ENCODE measurements at regions not wholly inside any gene's neighbourhood (a gene's known extent, or its start where the extent isn't known, plus 50 kb on each side); places are given as distances from the start of the nearest gene placed in this dataset.

DNA sequence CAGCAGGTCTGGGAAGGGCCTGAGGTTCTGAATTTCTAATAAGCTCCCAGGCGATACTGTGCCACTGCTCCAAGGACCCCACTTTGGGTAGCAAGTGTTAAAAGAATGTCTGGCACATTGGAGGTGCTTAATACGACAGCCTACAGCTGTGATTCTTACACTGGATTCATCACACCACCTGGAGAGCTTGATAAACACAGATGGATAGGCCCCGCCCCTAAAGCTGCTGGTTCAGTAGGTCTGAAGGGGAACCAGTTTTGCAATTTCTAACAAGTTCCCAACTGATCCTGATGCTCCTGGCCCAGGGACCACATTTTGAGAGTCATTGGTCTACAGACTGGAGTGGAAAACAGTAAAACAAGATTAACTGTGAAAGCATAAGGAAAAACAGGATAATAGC is 124.8 kb upstream of the ST8SIA2 start:
- ChIA-PET POLR2A (no interaction called here), CTCF (interaction anchor here (0.7 to 1.5 kb wide), 3 partner anchors 179 to 1021 kb away, joined by 3 to 5 read pairs (median 3); no protein-coding TSS in a partner anchor)
- TF ChIP-seq ZNF521 (tag by site-specific recombination; IDR thresholded peaks at IDR 0.05) (no peak), ZNF146 (tag by site-specific recombination; IDR thresholded peaks at IDR 0.05) (no peak), ZNF624 (tag by site-specific recombination; IDR thresholded peaks at IDR 0.05) (no peak), ZNF292 (tag by site-specific recombination; IDR thresholded peaks at IDR 0.05; ENCODE audit: borderline replicate concordance, low read depth) (no peak), ZNF747 (tag by site-specific recombination; IDR thresholded peaks at IDR 0.05) (no peak), ZNF184 (tag by site-specific recombination; IDR thresholded peaks at IDR 0.05) (no peak), ZNF175 (tag by site-specific recombination; IDR thresholded peaks at IDR 0.05) (no peak)
- H3K9me3 ChIP-seq (ENCODE audit: control insufficient read depth, insufficient read depth, low read depth, low read length): no peaks in the 10 kb centered on the region
- H3K27ac ChIP-seq (ENCODE audit: extremely low read depth, low read depth, low read length): no peak overlapping the region
- H3K4me3 ChIP-seq (ENCODE audit: low read depth, low read length): no peak overlapping the region
- no peaks in the 10 kb centered on the region for H3K4me1 ChIP-seq (ENCODE audit: control insufficient read depth, insufficient read depth, low read length)
- H3K36me3 ChIP-seq (ENCODE audit: control insufficient read depth in 2 of 2, insufficient read depth in 1 of 2, low read length in 2 of 2): no peaks in the 10 kb centered on the region

DNA sequence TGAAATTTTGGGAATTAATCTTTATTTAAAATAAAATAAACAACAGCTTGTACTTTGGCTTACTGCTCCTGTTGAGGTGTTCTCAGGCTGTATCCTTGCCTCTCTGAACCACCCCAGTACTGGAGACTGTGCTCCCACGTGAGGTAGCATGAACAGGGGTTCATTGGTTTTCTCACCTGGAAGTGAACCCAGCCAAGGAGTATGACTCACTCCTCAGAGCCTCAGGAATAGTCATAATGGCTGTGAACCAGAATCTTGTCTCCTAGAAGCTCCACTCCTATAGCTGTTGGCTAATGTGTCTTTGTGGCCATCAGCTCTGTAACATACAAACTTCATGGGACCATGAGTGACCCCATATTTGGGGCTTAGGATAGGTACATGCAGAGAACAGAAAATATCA is 122.5 kb upstream of the ST8SIA2 start:
- Histone ChIP-seq H3K9me3 (ENCODE audit: control insufficient read depth, insufficient read depth, low read depth, low read length) (no peaks in the 10 kb centered on the region), H3K36me3 (ENCODE audit: control insufficient read depth in 2 of 2, insufficient read depth in 1 of 2, low read length in 2 of 2) (no peaks in the 10 kb centered on the region), H3K4me3 (ENCODE audit: low read depth, low read length) (no peak overlapping the region), H3K27ac (ENCODE audit: extremely low read depth, low read depth, low read length) (no peak overlapping the region), H3K4me1 (ENCODE audit: control insufficient read depth, insufficient read depth, low read length) (no peaks in the 10 kb centered on the region)
- ChIA-PET POLR2A (no interaction called here), CTCF (interaction anchor here (1.6 kb wide), 1 partner anchor 174 kb away, joined by 5 read pairs; no protein-coding TSS in a partner anchor)
- no peak for TF ChIP-seq SP7 (tag by site-specific recombination; IDR thresholded peaks at IDR 0.05)
- TF ChIP-seq, protein P1, sequence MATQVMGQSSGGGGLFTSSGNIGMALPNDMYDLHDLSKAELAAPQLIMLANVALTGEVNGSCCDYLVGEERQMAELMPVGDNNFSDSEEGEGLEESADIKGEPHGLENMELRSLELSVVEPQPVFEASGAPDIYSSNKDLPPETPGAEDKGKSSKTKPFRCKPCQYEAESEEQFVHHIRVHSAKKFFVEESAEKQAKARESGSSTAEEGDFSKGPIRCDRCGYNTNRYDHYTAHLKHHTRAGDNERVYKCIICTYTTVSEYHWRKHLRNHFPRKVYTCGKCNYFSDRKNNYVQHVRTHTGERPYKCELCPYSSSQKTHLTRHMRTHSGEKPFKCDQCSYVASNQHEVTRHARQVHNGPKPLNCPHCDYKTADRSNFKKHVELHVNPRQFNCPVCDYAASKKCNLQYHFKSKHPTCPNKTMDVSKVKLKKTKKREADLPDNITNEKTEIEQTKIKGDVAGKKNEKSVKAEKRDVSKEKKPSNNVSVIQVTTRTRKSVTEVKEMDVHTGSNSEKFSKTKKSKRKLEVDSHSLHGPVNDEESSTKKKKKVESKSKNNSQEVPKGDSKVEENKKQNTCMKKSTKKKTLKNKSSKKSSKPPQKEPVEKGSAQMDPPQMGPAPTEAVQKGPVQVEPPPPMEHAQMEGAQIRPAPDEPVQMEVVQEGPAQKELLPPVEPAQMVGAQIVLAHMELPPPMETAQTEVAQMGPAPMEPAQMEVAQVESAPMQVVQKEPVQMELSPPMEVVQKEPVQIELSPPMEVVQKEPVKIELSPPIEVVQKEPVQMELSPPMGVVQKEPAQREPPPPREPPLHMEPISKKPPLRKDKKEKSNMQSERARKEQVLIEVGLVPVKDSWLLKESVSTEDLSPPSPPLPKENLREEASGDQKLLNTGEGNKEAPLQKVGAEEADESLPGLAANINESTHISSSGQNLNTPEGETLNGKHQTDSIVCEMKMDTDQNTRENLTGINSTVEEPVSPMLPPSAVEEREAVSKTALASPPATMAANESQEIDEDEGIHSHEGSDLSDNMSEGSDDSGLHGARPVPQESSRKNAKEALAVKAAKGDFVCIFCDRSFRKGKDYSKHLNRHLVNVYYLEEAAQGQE (tag by site-specific recombination; IDR thresholded peaks at IDR 0.05): no peak
- TF ChIP-seq GFI1B (tag by site-specific recombination; IDR thresholded peaks at IDR 0.05): no peak
- no peak for TF ChIP-seq ZNF654 (tag by site-specific recombination; IDR thresholded peaks at IDR 0.05; ENCODE audit: low read depth)
- no peak for TF ChIP-seq ZNF140 (tag by site-specific recombination; IDR thresholded peaks at IDR 0.05)
- TF ChIP-seq ZNF600 (tag by site-specific recombination; IDR thresholded peaks at IDR 0.05): no peak
- TF ChIP-seq ZFP41 (tag by site-specific recombination; IDR thresholded peaks at IDR 0.05; ENCODE audit: borderline replicate concordance): no peak
- no peak for TF ChIP-seq KLF8 (tag by site-specific recombination; IDR thresholded peaks at IDR 0.05)
- TF ChIP-seq, protein P2, sequence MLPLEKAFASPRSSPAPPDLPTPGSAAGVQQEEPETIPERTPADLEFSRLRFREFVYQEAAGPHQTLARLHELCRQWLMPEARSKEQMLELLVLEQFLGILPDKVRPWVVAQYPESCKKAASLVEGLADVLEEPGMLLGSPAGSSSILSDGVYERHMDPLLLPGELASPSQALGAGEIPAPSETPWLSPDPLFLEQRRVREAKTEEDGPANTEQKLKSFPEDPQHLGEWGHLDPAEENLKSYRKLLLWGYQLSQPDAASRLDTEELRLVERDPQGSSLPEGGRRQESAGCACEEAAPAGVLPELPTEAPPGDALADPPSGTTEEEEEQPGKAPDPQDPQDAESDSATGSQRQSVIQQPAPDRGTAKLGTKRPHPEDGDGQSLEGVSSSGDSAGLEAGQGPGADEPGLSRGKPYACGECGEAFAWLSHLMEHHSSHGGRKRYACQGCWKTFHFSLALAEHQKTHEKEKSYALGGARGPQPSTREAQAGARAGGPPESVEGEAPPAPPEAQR (tag by site-specific recombination; IDR thresholded peaks at IDR 0.05): no peak
- no peak for TF ChIP-seq BCL11B (tag by site-specific recombination; IDR thresholded peaks at IDR 0.05; ENCODE audit: low read depth)
- TF ChIP-seq, protein P3, sequence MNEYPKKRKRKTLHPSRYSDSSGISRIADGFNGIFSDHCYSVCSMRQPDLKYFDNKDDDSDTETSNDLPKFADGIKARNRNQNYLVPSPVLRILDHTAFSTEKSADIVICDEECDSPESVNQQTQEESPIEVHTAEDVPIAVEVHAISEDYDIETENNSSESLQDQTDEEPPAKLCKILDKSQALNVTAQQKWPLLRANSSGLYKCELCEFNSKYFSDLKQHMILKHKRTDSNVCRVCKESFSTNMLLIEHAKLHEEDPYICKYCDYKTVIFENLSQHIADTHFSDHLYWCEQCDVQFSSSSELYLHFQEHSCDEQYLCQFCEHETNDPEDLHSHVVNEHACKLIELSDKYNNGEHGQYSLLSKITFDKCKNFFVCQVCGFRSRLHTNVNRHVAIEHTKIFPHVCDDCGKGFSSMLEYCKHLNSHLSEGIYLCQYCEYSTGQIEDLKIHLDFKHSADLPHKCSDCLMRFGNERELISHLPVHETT (tag by site-specific recombination; IDR thresholded peaks at IDR 0.05): no peak
- TF ChIP-seq, protein P4, sequence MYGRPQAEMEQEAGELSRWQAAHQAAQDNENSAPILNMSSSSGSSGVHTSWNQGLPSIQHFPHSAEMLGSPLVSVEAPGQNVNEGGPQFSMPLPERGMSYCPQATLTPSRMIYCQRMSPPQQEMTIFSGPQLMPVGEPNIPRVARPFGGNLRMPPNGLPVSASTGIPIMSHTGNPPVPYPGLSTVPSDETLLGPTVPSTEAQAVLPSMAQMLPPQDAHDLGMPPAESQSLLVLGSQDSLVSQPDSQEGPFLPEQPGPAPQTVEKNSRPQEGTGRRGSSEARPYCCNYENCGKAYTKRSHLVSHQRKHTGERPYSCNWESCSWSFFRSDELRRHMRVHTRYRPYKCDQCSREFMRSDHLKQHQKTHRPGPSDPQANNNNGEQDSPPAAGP (tag by site-specific recombination; IDR thresholded peaks at IDR 0.05): no peak
- TF ChIP-seq ZNF138 (tag by site-specific recombination; IDR thresholded peaks at IDR 0.05; ENCODE audit: borderline replicate concordance): no peak
- TF ChIP-seq ZNF747 (tag by site-specific recombination; IDR thresholded peaks at IDR 0.05): no peak
- TF ChIP-seq ZNF132 (tag by site-specific recombination; IDR thresholded peaks at IDR 0.05; ENCODE audit: borderline replicate concordance): no peak
- TF ChIP-seq, protein P5, sequence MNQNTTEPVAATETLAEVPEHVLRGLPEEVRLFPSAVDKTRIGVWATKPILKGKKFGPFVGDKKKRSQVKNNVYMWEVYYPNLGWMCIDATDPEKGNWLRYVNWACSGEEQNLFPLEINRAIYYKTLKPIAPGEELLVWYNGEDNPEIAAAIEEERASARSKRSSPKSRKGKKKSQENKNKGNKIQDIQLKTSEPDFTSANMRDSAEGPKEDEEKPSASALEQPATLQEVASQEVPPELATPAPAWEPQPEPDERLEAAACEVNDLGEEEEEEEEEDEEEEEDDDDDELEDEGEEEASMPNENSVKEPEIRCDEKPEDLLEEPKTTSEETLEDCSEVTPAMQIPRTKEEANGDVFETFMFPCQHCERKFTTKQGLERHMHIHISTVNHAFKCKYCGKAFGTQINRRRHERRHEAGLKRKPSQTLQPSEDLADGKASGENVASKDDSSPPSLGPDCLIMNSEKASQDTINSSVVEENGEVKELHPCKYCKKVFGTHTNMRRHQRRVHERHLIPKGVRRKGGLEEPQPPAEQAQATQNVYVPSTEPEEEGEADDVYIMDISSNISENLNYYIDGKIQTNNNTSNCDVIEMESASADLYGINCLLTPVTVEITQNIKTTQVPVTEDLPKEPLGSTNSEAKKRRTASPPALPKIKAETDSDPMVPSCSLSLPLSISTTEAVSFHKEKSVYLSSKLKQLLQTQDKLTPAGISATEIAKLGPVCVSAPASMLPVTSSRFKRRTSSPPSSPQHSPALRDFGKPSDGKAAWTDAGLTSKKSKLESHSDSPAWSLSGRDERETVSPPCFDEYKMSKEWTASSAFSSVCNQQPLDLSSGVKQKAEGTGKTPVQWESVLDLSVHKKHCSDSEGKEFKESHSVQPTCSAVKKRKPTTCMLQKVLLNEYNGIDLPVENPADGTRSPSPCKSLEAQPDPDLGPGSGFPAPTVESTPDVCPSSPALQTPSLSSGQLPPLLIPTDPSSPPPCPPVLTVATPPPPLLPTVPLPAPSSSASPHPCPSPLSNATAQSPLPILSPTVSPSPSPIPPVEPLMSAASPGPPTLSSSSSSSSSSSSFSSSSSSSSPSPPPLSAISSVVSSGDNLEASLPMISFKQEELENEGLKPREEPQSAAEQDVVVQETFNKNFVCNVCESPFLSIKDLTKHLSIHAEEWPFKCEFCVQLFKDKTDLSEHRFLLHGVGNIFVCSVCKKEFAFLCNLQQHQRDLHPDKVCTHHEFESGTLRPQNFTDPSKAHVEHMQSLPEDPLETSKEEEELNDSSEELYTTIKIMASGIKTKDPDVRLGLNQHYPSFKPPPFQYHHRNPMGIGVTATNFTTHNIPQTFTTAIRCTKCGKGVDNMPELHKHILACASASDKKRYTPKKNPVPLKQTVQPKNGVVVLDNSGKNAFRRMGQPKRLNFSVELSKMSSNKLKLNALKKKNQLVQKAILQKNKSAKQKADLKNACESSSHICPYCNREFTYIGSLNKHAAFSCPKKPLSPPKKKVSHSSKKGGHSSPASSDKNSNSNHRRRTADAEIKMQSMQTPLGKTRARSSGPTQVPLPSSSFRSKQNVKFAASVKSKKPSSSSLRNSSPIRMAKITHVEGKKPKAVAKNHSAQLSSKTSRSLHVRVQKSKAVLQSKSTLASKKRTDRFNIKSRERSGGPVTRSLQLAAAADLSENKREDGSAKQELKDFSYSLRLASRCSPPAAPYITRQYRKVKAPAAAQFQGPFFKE (tag by site-specific recombination; IDR thresholded peaks at IDR 0.05; ENCODE audit: borderline replicate concordance): no peak
- TF ChIP-seq ZNF292 (tag by site-specific recombination; IDR thresholded peaks at IDR 0.05; ENCODE audit: borderline replicate concordance, low read depth): no peak

Measured in HEK293 (cell line).